ENCODE measurements at regions not wholly inside any gene's neighbourhood (a gene's known extent, or its start where the extent isn't known, plus 50 kb on each side); places are given as distances from the start of the nearest gene placed in this dataset.
"Not testable (repeated sequence)": the region's sequence is repeated elsewhere in the genome, so short reads cannot be mapped to it uniquely, and the experiment has no call there.

GRCh38 chr4:170169699-170170098 lies 79.9 kb upstream of the AADAT start:
- intact Hi-C loops (cut with micrococcal nuclease), result no loop called here

GRCh38 chr4:170167678-170168077 lies 77.9 kb upstream of the AADAT start:
- no peaks in the 10 kb centered on the region for H3K36me3 Mint-ChIP-seq (ENCODE audit: insufficient read depth, unreplicated experiment)
- ChIA-PET CTCF (interaction anchor here (0.5 to 1.1 kb wide), 4 partner anchors 14 to 92 kb away, joined by 3 to 7 read pairs (median 4); no protein-coding TSS in a partner anchor), POLR2A (no interaction called here)
- no peak for TF ChIP-seq CTCF (IDR thresholded peaks at IDR 0.05; ENCODE audit: unreplicated experiment)
- no peak overlapping the region for H3K27ac Mint-ChIP-seq (ENCODE audit: low read depth, unreplicated experiment)
- H3K9me3 Mint-ChIP-seq (ENCODE audit: unreplicated experiment), result no peaks in the 10 kb centered on the region
- H3K4me1 Mint-ChIP-seq (ENCODE audit: insufficient read depth, unreplicated experiment), result no peaks in the 10 kb centered on the region
- BruUV-seq (replicated peaks), result no TSS peak
- intact Hi-C loops (cut with micrococcal nuclease), result no loop called here
- H3K4me3 Mint-ChIP-seq (ENCODE audit: unreplicated experiment), result no peak overlapping the region
- no peak for DNase-seq (ENCODE audit: unreplicated experiment)
- no peaks in the 10 kb centered on the region for H3K27me3 Mint-ChIP-seq (ENCODE audit: insufficient read depth, unreplicated experiment)

More at GRCh38 chr4:170169699-170170098, 79.9 kb upstream of the AADAT start:
- Mint-ChIP-seq H3K4me1 (ENCODE audit: insufficient read depth, unreplicated experiment) (no peaks in the 10 kb centered on the region), H3K27me3 (ENCODE audit: insufficient read depth, unreplicated experiment) (no peaks in the 10 kb centered on the region), H3K36me3 (ENCODE audit: insufficient read depth, unreplicated experiment) (no peaks in the 10 kb centered on the region), H3K9me3 (ENCODE audit: unreplicated experiment) (no peaks in the 10 kb centered on the region), H3K4me3 (ENCODE audit: unreplicated experiment) (no peak overlapping the region), H3K27ac (ENCODE audit: low read depth, unreplicated experiment) (no peak overlapping the region)
- DNase-seq (ENCODE audit: unreplicated experiment), result no peak
- POLR2A ChIA-PET, result no interaction called here
- no peak for TF ChIP-seq CTCF (IDR thresholded peaks at IDR 0.05; ENCODE audit: unreplicated experiment)
- BruUV-seq (replicated peaks), result no TSS peak
- CTCF ChIA-PET, result interaction anchor here (1.8 kb wide), 1 partner anchor 32 kb away, joined by 6 read pairs; no protein-coding TSS in a partner anchor

- H3K27me3 Mint-ChIP-seq (ENCODE audit: insufficient read depth, unreplicated experiment); H3K9me3 Mint-ChIP-seq (ENCODE audit: unreplicated experiment); H3K27ac Mint-ChIP-seq (ENCODE audit: low read depth, unreplicated experiment); H3K36me3 Mint-ChIP-seq (ENCODE audit: insufficient read depth, unreplicated experiment); POLR2A ChIA-PET; BruUV-seq (replicated peaks); intact Hi-C loops (cut with micrococcal nuclease); DNase-seq (ENCODE audit: unreplicated experiment); CTCF ChIA-PET; H3K4me1 Mint-ChIP-seq (ENCODE audit: insufficient read depth, unreplicated experiment); H3K4me3 Mint-ChIP-seq (ENCODE audit: unreplicated experiment): not testable (repeated sequence)
These were observed 76.4 kb upstream of the AADAT start for GRCh38 chr4:170166193-170166592.

- H3K27ac Mint-ChIP-seq (ENCODE audit: low read depth, unreplicated experiment), result no peak overlapping the region
- CTCF ChIA-PET, result interaction anchor here (1.1 to 1.3 kb wide), 2 partner anchors 21 to 98 kb away, joined by 3 to 4 read pairs; no protein-coding TSS in a partner anchor
- POLR2A ChIA-PET, result no interaction called here
- H3K4me1 Mint-ChIP-seq (ENCODE audit: insufficient read depth, unreplicated experiment), result no peaks in the 10 kb centered on the region
- BruUV-seq (replicated peaks), result no TSS peak
- H3K9me3 Mint-ChIP-seq (ENCODE audit: unreplicated experiment), result no peaks in the 10 kb centered on the region
- H3K36me3 Mint-ChIP-seq (ENCODE audit: insufficient read depth, unreplicated experiment), result no peaks in the 10 kb centered on the region
- no peak for TF ChIP-seq CTCF (IDR thresholded peaks at IDR 0.05; ENCODE audit: unreplicated experiment)
- intact Hi-C loops (cut with micrococcal nuclease), result no loop called here
- no peak for DNase-seq (ENCODE audit: unreplicated experiment)
- no peaks in the 10 kb centered on the region for H3K27me3 Mint-ChIP-seq (ENCODE audit: insufficient read depth, unreplicated experiment)
- H3K4me3 Mint-ChIP-seq (ENCODE audit: unreplicated experiment), result no peak overlapping the region
These were observed 72.7 kb upstream of the AADAT start for GRCh38 chr4:170162416-170162815.

- BruUV-seq (replicated peaks), result no TSS peak
- intact Hi-C loops (cut with micrococcal nuclease), result no loop called here
- no peak overlapping the region for H3K4me3 Mint-ChIP-seq (ENCODE audit: unreplicated experiment)
- no peaks in the 10 kb centered on the region for H3K4me1 Mint-ChIP-seq (ENCODE audit: insufficient read depth, unreplicated experiment)
- H3K27me3 Mint-ChIP-seq (ENCODE audit: insufficient read depth, unreplicated experiment), result no peaks in the 10 kb centered on the region
- H3K9me3 Mint-ChIP-seq (ENCODE audit: unreplicated experiment), result no peaks in the 10 kb centered on the region
- TF ChIP-seq CTCF (IDR thresholded peaks at IDR 0.05; ENCODE audit: unreplicated experiment), result no peak
- no peak overlapping the region for H3K27ac Mint-ChIP-seq (ENCODE audit: low read depth, unreplicated experiment)
- DNase-seq (ENCODE audit: unreplicated experiment), result no peak
- CTCF ChIA-PET, result no interaction called here
- POLR2A ChIA-PET, result no interaction called here
- H3K36me3 Mint-ChIP-seq (ENCODE audit: insufficient read depth, unreplicated experiment), result no peaks in the 10 kb centered on the region
These were observed 67.9 kb upstream of the AADAT start for GRCh38 chr4:170157670-170158069.
